ENCODE measurements at regions not wholly inside any gene's neighbourhood (a gene's known extent, or its start where the extent isn't known, plus 50 kb on each side); places are given as distances from the start of the nearest gene placed in this dataset.

GRCh38 chr2:37472959-37473358, 128.5 kb downstream of the QPCT start:
- H3K4me3 ChIP-seq, result no peak overlapping the region
- H3K4me1 ChIP-seq, result no peaks in the 10 kb centered on the region
- no peaks in the 10 kb centered on the region for H3K27me3 ChIP-seq
- no peak overlapping the region for H3K27ac ChIP-seq
- no peaks in the 10 kb centered on the region for H3K36me3 ChIP-seq
- no peaks in the 10 kb centered on the region for H3K9me3 ChIP-seq
- no peak for DNase-seq
- TF ChIP-seq POLR2A (IDR thresholded peaks at IDR 0.05) (no peak), CTCF (IDR thresholded peaks at IDR 0.05) (no peak)

- H3K36me3 ChIP-seq, result no peaks in the 10 kb centered on the region
- H3K27me3 ChIP-seq, result no peaks in the 10 kb centered on the region
- TF ChIP-seq POLR2A (IDR thresholded peaks at IDR 0.05), result no peak
- TF ChIP-seq CTCF (IDR thresholded peaks at IDR 0.05), result no peak
- no peak overlapping the region for H3K4me3 ChIP-seq
- no peak for DNase-seq
- H3K27ac ChIP-seq, result no peak overlapping the region
- H3K4me1 ChIP-seq, result no peaks in the 10 kb centered on the region
- no peaks in the 10 kb centered on the region for H3K9me3 ChIP-seq
Observed at GRCh38 chr2:37476411-37476810, 132.0 kb downstream of the QPCT start.

GRCh38 chr2:37477921-37478320, 133.5 kb downstream of the QPCT start:
- TF ChIP-seq POLR2A (IDR thresholded peaks at IDR 0.05) (no peak), CTCF (IDR thresholded peaks at IDR 0.05) (no peak)
- H3K36me3 ChIP-seq, result no peaks in the 10 kb centered on the region
- no peak for DNase-seq
- no peaks in the 10 kb centered on the region for H3K9me3 ChIP-seq
- H3K4me3 ChIP-seq, result no peak overlapping the region
- no peak overlapping the region for H3K27ac ChIP-seq
- H3K27me3 ChIP-seq, result no peaks in the 10 kb centered on the region
- H3K4me1 ChIP-seq, result no peaks in the 10 kb centered on the region

GRCh38 chr2:37481244-37481643, 136.8 kb downstream of the QPCT start:
- DNase-seq, result no peak
- H3K36me3 ChIP-seq, result no peaks in the 10 kb centered on the region
- TF ChIP-seq CTCF (IDR thresholded peaks at IDR 0.05) (no peak), POLR2A (IDR thresholded peaks at IDR 0.05) (no peak)
- H3K27ac ChIP-seq, result no peak overlapping the region
- no peaks in the 10 kb centered on the region for H3K27me3 ChIP-seq
- H3K4me1 ChIP-seq, result no peaks in the 10 kb centered on the region
- no peak overlapping the region for H3K4me3 ChIP-seq
- no peaks in the 10 kb centered on the region for H3K9me3 ChIP-seq

GRCh38 chr2:37489041-37489456, 144.6 kb downstream of the QPCT start:
- no peaks in the 10 kb centered on the region for H3K36me3 ChIP-seq
- H3K4me1 ChIP-seq, result no peaks in the 10 kb centered on the region
- no peak overlapping the region for H3K4me3 ChIP-seq
- TF ChIP-seq CTCF (IDR thresholded peaks at IDR 0.05) (no peak), POLR2A (IDR thresholded peaks at IDR 0.05) (no peak)
- no peak for DNase-seq
- H3K9me3 ChIP-seq, result no peaks in the 10 kb centered on the region
- no peak overlapping the region for H3K27ac ChIP-seq
- H3K27me3 ChIP-seq, result no peaks in the 10 kb centered on the region

GRCh38 chr2:37489536-37489935, 145.1 kb downstream of the QPCT start:
- H3K4me1 ChIP-seq, result no peaks in the 10 kb centered on the region
- TF ChIP-seq POLR2A (IDR thresholded peaks at IDR 0.05), result no peak
- no peak for TF ChIP-seq CTCF (IDR thresholded peaks at IDR 0.05)
- no peaks in the 10 kb centered on the region for H3K27me3 ChIP-seq

More at GRCh38 chr2:37489536-37489935, 145.1 kb downstream of the QPCT start:
- DNase-seq, result no peak
- Histone ChIP-seq H3K36me3 (no peaks in the 10 kb centered on the region), H3K9me3 (no peaks in the 10 kb centered on the region), H3K4me3 (no peak overlapping the region), H3K27ac (no peak overlapping the region)
